Activated CD4-positive, CD25-positive, alpha-beta regulatory T cell treated with anti-CD3 and anti-CD28 coated beads, Interleukin-2, amount 50 U/mL, for 24 hours (primary cell): ENCODE measurements at regions not wholly inside any gene's neighbourhood (a gene's known extent, or its start where the extent isn't known, plus 50 kb on each side); places are given as distances from the start of the nearest gene placed in this dataset.

ENCODE experiments used
- ATAC-seq, 2 donors: fragments of 150-1000 bp; cut with Tn5 transposase; one replicate each; pipeline ENCODE4 v1.10.0; 2021; ENCODE audit warnings: mild to moderate bottlenecking in 1 of 2, moderate library complexity in 1 of 2

GRCh38 chr2:198788676-198789075 is 669.1 kb downstream of the SATB2 start:
- ATAC-seq = no peak

GRCh38 chr2:198782734-198783133 is 675.0 kb downstream of the SATB2 start:
- ATAC-seq = no peak

GRCh38 chr2:198776616-198777406 is 680.9 kb downstream of the SATB2 start:
- ATAC-seq = no peak

GRCh38 chr2:198775737-198776136 is 682.0 kb downstream of the SATB2 start:
- no peak for ATAC-seq

- ATAC-seq = no peak
Measured at GRCh38 chr2:198774576-198774975, 683.2 kb downstream of the SATB2 start.

GRCh38 chr2:198767694-198768093 is 690.0 kb downstream of the SATB2 start:
- no peak for ATAC-seq

GRCh38 chr2:198763793-198764192 is 693.9 kb downstream of the SATB2 start:
- ATAC-seq = no peak

GRCh38 chr2:198762441-198762840 is 695.3 kb downstream of the SATB2 start:
- no peak for ATAC-seq

- ATAC-seq = no peak
Measured at GRCh38 chr2:198757069-198757468, 700.7 kb downstream of the SATB2 start.

GRCh38 chr2:198756166-198756565 is 701.6 kb downstream of the SATB2 start:
- ATAC-seq = no peak

- ATAC-seq = no peak
Measured at GRCh38 chr2:198753101-198753500, 704.6 kb downstream of the SATB2 start.

- ATAC-seq = no peak
Measured at GRCh38 chr2:198749364-198749763, 708.4 kb downstream of the SATB2 start.

GRCh38 chr2:198731842-198732399 is 725.8 kb downstream of the SATB2 start:
- no peak for ATAC-seq

GRCh38 chr2:198720266-198720665 is 737.5 kb downstream of the SATB2 start:
- ATAC-seq = no peak

- no peak for ATAC-seq
Measured at GRCh38 chr2:198717451-198717850, 740.3 kb downstream of the SATB2 start.

- no peak for ATAC-seq
Measured at GRCh38 chr2:198715302-198715835, 742.4 kb downstream of the SATB2 start.

GRCh38 chr2:198712485-198712884 is 745.3 kb downstream of the SATB2 start:
- ATAC-seq = no peak

- ATAC-seq = no peak
Measured at GRCh38 chr2:198711484-198711883, 746.3 kb downstream of the SATB2 start.

- ATAC-seq = no peak
Measured at GRCh38 chr2:198710562-198710961, 747.2 kb downstream of the SATB2 start.

- ATAC-seq = no peak
Measured at GRCh38 chr2:198706476-198707082, 751.2 kb downstream of the SATB2 start.

- ATAC-seq = no peak
Measured at GRCh38 chr2:198703281-198703680, 754.5 kb downstream of the SATB2 start.

GRCh38 chr2:198702796-198703195 is 754.9 kb downstream of the SATB2 start:
- ATAC-seq = no peak

GRCh38 chr2:198701481-198701880 is 756.3 kb downstream of the SATB2 start:
- ATAC-seq = no peak

- ATAC-seq = no peak
Measured at GRCh38 chr2:198700319-198700718, 757.4 kb downstream of the SATB2 start.
